CD4-positive, alpha-beta T cell treated with Interleukin-17A for 1 hour (primary cell): ENCODE measurements at regions not wholly inside any gene's neighbourhood (a gene's known extent, or its start where the extent isn't known, plus 50 kb on each side); places are given as distances from the start of the nearest gene placed in this dataset.

ENCODE experiments used
- DNase-seq: peaks from one replicate; pipeline ENCODE4 v3.0.0-alpha.2; 2020

DNA sequence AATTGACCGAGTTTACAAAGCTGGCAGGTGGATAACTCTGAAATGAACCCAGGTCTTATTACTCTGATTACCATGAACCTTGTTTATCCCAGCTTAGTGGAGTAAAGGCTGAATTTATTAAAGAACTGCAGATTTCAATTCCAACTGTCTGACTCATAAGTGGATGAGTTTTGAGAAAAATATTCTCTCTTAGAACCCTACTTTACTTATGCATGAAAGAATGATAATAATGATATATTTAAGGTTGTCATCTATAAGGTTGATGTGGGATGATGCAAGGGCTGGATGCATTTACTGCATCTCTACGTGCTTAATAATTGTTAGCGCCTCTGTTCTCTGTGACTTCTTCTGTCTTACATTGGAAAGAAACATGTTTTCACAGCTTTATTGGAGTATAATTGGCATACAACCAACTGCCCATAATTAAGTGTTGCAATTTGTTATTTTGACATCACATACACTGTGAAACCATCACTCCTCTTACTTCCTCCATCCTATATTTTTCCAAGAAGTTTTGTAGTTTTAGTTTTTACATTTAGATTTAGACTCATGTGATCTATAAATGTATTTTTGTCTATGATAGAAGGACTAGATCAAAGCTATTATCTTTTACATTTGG is 771.2 kb upstream of the ARRDC4 start:
- DNase-seq: no peak

- no peak for DNase-seq
These were observed 765.8 kb upstream of the ARRDC4 start for GRCh38 chr15:97194750-97195149.

GRCh38 chr15:97196048-97197014 is 764.2 kb upstream of the ARRDC4 start:
- no peak for DNase-seq

DNA sequence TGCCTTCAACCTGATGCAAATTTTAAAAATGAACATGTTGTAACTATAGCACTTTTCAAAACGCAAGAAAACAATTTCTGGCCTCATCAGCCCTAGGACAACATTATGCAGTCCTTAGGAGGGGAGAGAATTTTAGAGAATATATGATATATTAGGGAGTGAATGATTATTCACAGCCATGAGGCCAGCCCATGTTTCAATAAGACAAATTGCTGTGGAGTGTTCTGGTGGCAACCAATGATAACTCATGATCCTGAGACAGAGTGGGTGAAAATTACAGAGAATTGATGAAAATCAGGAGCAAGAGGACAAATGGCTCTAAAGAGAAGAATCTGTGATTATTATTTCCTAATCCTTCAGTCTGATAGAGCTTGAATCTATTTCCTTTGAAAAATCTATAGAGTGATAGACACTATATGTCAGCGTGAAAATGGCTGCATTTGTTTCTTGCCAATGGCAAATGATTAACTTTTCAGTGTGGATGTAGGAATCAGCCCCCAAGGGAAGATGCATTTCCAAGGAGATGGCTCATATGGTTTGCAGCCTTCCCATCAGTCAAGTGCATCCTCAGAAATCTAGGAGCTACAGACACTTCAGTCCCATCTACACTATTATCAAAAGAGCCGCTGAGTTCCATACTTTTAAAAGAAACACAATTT is 761.0 kb upstream of the ARRDC4 start:
- DNase-seq: no peak

- DNase-seq: no peak
These were observed 760.3 kb upstream of the ARRDC4 start for GRCh38 chr15:97200161-97200560.

- DNase-seq: no peak
These were observed 750.2 kb upstream of the ARRDC4 start for GRCh38 chr15:97210277-97210676.

DNA sequence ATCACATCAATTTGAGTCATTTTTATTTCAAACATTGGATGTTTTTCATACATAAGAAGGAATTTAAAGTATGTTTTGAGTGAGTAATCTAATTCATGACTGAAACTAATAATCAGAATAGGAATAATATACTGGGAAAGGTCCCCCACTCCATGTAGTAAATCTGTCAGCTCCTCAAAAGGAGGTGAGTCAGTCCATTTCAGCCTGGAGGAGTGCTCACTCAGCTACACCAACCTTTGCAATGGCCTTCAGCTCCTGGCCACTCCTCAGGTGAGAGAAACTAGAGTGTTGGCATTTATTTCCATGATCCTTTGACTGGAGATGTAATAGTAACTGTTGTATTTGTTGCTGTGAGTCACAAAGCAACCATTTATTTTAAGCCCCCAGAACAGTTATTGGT is 744.9 kb upstream of the ARRDC4 start:
- DNase-seq: no peak

GRCh38 chr15:97224191-97224641 is 736.3 kb upstream of the ARRDC4 start:
- DNase-seq: no peak

- peak; percentile 8 for DNase-seq
These were observed 725.5 kb upstream of the ARRDC4 start for GRCh38 chr15:97234851-97235610.

- DNase-seq: no peak
These were observed 724.9 kb upstream of the ARRDC4 start for GRCh38 chr15:97235611-97235985.

GRCh38 chr15:97236140-97236539 is 724.4 kb upstream of the ARRDC4 start:
- no peak for DNase-seq

- no peak for DNase-seq
These were observed 723.3 kb upstream of the ARRDC4 start for GRCh38 chr15:97237160-97237559.

- DNase-seq: no peak
These were observed 712.1 kb upstream of the ARRDC4 start for GRCh38 chr15:97248376-97248775.

GRCh38 chr15:97259943-97260342 is 700.6 kb upstream of the ARRDC4 start:
- no peak for DNase-seq

DNA sequence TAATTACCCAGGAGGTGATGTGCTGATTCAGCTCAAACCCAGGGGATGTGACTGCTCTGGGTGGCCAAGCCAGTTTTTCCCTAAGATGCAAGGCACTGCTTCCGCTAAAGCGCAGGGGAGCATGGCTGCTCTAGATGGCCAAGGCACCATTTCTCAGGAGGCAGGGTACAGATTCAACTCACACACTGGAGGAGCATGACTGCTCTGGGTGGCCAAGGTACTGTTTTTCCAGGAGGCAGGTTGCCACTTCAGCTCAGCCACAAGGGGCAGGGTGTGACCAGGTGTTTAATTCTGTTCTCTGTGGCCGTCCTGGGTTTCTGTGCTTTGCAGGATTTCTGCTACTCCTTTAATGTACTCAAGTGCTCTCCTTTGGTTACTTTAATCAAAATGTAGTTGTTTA is 659.3 kb upstream of the ARRDC4 start:
- no peak for DNase-seq

DNA sequence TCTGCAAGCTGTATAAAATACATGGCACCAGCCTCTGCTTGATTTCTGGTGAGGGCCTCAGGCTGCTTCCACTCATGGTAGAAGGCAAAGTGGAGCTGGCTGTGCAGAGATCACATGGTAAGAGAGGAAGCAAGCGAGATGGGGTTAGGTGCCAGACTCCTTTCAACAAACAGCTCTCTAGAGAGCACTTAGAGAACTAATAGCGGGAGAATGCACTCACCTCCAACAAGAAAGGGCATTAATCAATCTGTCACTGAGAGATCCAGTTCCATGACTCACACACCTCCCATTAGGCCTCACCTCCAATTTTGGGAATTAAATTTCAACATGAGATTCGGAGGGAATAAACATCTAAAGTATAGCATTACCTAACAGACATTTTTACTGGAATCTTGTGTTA is 644.1 kb upstream of the ARRDC4 start:
- DNase-seq: no peak

DNA sequence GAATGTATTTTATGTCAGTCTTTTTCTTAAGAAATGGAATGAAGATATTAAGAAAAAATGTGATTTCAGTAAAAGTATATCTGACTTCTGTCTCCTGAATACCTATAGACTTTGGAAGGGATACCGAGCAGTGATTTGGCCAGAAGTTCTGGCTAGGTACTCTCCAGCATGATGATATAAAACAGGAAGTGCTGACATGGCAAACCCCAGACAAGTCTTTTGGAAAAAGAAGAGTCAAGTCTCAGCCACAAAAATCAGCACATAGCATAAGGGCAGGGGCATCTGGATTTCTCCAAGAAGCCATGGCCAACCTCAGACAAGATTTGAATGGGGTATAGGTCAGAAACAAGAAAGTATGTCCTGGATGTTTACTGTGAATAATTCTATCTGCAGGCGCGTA is 643.3 kb upstream of the ARRDC4 start:
- no peak for DNase-seq

DNA sequence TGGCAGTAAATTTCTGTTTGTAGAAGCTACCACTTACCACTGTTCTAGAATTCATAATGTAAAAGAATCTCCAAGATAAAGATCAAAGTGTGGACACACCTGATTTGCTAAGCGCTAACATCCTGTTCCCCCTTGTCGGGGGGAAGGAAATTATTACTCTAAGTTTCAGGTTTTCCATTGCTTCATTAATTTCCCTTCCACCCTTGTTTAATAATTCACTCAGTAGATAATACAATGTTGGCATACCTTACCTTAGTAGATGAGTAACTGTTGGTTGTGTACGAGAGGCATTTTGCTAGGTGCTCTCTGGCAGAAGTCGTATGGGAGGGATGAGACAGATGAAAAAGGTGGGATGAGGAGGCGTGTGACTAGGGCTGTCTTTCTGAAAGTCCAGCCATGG is 641.2 kb upstream of the ARRDC4 start:
- DNase-seq: no peak

DNA sequence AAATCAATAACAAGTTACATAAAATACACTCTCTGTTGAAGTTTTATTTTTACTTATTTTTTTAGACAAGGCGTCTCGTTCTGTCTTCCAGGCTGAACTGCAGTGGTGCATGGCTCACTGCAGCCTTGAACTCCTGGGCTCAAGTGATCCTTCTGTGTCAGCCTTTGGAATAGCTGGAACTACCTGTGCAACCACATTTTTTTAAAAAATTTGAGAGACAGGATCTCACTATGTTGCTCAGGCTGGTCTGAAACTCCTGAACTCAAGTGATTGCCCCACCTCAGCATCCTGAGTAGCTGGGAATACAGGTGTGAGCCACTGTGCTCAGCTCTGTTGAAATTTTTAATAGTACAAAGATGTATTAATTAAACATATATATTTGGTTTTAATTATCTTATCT is 614.3 kb upstream of the ARRDC4 start:
- no peak for DNase-seq

DNA sequence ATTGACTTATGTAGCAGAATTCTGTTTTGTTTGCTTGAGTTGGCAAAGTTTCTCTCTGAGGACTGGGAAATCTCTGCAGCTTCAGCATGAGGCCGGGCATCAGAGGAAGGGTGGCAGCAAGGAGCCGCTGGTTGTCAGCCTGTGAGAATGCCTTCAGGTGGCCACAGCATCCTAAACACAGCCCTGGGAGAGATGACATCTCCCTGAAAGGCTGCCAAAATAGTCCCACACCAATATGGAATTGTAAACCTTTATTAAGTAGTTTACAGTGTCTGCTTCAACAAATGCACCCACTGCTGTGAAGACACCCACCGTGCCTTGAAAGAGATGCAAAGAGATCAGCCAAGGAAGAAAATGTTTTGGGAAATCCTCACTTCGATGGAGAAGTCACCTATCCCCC is 609.7 kb upstream of the ARRDC4 start:
- no peak for DNase-seq

DNA sequence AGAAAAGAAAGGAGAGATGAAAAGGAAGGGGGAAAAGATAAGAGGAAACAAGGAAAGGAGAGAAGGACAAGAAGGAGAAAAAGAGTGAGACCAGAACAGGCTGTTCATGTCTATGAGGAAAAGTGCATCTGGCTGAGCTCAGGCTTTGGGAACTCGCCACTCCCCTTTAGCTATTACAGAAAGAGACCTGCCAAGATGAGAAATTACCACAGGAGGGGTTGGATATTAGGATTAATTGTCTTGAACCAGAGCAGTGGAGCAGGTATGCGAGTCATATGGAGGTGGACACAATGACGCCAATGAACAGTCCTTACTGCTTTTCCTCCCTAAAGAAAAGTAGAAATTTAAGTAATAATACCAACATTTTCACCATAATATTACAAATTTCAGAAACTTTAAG is 577.0 kb upstream of the ARRDC4 start:
- DNase-seq: no peak

GRCh38 chr15:97386940-97387339 is 573.6 kb upstream of the ARRDC4 start:
- DNase-seq: no peak

DNA sequence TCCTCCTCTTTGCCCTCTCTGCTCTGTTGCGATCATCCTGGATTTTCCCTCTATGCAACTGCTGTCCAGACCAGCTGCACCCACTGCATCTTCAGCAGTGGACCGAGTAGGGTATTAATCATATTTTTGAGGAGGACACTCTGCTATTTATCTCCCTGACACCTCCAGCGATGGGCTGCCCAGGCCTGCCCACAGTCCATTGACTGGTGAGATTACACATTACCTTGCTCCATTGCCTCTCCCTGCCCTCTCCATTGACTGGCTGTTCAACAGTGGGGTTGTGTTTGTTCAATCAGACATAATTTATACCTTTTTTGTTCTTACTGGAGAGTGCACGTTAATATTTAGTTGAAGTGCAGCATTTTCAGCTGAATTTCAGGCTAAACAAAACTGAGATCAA is 559.3 kb upstream of the ARRDC4 start:
- no peak for DNase-seq
